HG02798 (cell line): ENCODE measurements at regions not wholly inside any gene's neighbourhood (a gene's known extent, or its start where the extent isn't known, plus 50 kb on each side); places are given as distances from the start of the nearest gene placed in this dataset.

Experiments used
- ATAC-seq: cut with Tn5 transposase; IDR thresholded peaks from one replicate; pipeline ENCODE4 v1.9.1; 2021; ENCODE audit warnings: mild to moderate bottlenecking; ENCODE audit not compliant: unreplicated experiment, poor library complexity

DNA sequence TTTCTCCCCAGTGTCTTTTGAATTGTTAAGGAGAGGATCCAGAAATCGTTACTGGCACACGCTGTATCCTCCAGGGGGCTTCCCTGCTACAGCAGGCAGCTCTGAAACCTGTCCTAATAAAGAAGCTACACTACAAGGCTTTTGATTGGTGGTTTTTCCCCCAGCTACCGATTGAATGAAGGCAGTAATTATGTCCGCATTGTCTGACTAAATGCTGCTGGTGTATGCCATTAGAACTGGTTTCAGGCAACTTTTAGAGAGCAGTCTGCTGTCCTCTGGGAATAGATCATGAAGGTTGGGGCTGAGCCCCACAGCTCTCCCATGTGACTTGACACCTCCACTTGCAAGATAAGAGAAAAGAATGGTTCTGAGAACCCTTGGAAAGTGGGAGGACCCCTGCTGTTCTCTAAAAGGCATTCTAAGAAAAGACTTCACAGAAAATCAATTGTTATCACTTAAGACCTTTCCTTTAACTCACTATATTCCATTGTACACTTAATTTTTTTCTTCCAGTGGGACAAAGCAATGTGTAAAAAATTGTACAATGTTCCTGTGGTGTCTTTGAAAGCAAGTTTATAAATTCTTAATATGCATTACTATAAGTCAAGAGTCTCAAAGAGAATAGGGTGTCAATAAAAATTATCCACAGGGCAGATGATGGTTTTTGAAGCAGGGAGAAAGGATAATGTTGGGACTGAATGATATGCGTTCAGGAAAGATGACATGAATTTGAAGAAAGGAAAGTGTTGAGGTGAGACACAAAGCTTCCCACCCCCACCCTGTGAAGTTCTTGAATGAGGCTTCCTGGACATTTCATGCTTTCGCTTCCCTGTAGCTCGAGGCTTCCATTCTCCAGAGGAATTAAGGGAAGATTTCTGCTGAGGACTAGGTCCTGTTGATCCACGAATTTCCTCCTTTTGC lies 53.0 kb upstream of the DAZL start:
- no peak for ATAC-seq

GRCh38 chr3:16658925-16659793 lies 53.9 kb upstream of the DAZL start:
- ATAC-seq, result no peak

DNA sequence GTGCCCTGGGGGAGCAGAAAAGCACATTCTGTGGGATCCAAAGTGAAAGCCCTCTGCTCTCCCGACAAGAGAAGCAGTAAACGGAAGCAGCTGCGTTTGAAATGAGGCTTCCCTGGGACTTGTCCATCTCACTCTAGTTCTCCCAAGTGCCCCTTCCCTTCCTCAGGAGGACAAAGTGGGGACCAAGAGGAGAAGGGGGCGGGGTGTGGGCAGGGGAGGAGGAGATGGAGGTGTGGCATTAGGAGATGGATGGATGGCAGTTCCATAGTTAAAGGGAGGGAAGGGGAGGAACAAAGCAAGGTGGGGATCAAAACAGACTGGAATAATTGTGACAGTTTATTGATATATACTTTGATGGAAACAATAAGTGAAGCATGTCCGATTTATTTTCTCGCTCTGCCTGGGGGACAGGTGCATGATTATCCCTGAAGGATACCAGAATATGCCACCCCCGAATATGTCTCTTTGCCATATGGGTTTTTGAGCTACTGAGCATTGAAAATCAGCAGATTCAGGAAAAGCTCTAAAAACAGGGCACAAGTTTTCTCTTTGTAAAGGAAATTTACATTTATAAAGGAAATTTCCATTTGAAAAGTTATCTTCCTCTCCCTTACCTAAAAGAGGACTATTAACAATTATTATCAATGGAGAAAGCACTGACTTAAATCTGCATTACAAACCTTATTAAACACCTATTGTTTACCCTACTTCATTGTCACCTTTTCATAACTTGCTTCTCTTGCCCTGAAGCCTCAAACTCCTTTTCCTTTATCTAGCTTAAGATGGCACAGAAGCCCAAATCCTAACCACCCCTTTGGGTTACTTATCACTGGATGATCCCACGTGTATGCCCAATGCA lies 58.9 kb upstream of the DAZL start:
- no peak for ATAC-seq

DNA sequence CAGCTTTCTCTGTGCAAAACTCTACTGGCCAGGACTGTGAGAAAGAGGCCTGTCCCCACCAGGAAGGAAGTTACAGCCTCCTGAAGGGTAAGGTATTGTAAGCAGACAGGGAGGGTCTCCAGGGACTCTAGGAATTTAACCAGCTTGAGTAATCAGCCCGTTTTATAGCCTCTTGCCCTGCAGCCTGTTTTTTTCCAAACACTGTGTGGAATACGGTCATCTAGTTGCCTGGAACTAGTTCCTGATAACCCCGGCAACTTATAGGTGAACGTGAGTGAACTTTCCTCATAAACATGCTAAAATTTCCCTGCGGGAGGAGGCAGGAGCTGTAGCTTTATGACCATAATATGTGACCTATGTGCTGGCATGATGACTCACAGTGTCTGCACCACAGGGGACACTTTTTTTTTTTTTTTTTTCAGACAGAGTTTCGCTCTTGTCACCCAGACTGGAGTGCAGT lies 60.1 kb upstream of the DAZL start:
- ATAC-seq, result peak; percentile 59

DNA sequence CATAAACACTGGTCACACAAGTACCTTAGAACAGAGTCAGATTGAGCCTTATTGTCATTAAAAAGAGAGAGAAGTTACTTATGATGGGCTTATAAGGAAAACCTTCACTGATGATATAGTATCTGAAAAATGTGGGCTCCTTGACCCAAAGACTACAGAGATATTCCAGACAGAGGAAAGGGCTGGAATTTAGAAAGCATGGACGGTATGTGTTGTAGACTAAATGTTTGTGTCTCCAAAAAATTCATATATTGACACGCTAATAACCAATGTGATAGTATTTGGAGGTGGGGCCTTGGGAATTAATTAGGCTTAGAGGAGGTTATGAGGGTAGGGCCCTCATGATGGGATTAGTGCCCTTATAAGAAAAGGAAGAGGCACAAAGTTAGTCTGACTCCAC lies 61.0 kb upstream of the DAZL start:
- ATAC-seq, result no peak

- ATAC-seq, result no peak
These were observed 62.4 kb upstream of the DAZL start for GRCh38 chr3:16667633-16668032.

DNA sequence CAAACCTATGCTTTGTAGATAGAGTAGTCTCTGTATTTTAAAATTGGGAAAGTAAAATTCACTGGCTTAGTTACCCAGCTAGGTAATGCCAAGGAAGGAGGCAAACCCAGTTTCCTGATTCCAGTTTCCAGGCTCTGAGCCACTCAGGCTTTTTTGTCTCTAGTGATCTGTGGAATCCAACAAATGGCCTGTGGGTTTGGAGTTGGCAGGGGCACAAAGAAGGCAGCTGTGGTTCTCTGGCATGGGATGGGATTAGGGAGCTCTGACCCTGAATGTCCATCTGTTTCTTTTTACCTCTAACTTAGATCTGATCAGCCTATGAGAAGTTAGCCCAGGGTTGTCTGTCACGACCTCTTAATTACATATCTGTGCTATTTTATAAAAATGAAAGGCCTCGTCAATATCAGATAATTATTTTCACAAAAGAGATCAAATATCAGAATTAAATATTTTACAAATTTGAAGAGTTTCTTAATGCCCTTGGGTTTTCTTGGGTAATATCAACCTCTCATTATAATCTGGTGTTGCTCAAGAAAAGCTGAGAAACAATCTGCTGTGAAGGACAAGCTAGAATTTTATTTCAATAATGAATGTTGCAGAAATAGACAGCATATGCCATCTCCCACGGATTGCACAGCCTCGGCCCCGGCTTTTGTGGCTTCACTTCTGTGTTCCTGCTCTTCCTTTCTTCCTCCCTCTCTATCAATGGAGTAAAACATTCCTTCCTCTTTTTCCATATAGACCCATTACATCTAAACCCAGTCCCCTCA lies 63.7 kb upstream of the DAZL start:
- ATAC-seq, result no peak

GRCh38 chr3:16670191-16670590 lies 65.0 kb upstream of the DAZL start:
- no peak for ATAC-seq

GRCh38 chr3:16671690-16672089 lies 66.5 kb upstream of the DAZL start:
- no peak for ATAC-seq

GRCh38 chr3:16673530-16673929 lies 68.3 kb upstream of the DAZL start:
- ATAC-seq, result no peak

DNA sequence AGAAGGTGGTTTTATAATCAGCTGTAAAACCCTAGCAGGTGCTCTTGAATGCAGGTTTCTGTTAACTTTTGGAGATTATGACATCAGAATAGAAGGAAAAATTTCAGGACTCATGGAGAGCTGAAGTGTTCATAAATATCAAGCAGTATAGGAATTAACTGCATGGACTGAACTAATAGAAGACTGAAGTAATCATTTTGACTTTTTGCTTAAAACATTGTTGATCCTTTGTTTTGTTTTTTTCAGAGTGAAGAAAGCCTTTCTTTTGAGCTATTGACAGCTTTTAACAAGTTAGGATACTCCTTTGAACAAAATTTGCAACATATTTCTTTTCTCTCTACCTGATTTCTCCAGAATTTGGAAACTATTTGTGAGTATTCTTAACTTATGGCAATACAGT lies 70.6 kb upstream of the DAZL start:
- ATAC-seq, result no peak

GRCh38 chr3:16686679-16687078 lies 81.5 kb upstream of the DAZL start:
- no peak for ATAC-seq

DNA sequence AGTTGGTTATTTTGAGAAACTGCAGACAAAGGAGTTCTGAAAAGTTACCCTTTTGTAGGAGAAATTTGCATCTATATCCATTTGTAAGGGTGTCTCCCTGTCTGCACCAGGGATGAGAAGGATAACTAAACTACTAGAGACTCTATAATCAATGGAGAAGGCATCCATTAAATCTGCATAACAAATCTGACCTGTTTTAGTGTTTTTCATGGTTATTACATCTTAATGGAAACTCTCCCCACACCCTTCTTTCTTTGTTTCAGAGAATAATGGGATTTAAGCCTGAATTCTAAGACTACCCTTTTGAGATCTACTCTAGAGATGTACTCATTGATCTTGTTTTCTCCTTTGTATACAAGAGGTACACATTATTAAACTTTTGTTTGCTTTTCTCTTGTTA lies 82.0 kb upstream of the DAZL start:
- no peak for ATAC-seq

DNA sequence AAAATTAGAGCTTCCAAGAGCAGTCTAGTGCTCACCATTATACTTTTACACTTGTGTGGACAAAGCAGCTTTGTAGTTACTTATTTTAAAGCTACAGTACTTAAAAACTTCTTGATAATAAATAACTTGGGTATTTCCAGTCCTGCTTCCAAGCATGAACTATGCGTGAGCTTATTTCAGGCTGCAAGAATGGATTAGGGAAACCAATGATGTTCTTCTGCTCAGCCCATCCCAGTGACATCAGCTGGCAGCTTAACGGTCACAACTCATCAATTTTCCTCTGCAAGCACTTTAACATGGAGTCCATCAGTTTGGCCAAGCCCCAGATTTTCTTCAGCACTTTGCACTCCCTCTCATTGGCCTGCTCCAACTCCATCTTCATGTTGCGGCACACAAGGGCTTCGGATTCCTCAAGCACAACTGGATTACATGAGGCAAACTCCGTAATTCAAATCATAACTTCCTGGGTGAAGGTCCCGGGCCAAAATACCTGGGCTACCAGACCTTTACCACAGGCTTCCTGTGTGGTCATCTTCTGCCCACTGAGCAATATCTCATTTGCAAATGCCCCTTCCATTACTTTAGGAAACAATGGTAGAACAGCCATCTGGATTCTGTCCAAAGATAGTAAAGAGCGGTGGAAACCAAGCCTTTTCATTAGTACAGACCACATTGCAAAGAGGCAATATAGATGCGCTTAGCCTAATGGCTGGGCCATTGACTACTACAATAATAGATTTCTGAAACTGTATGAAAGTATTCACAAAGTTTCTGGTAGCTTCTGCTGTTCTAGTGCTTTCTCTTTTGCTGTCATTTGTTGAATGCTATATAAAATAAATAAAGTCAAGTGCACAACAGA lies 87.5 kb upstream of the DAZL start:
- no peak for ATAC-seq

- ATAC-seq, result no peak
These were observed 88.6 kb upstream of the DAZL start for GRCh38 chr3:16693820-16694219.

- ATAC-seq, result no peak
These were observed 90.5 kb upstream of the DAZL start for GRCh38 chr3:16695710-16696109.

DNA sequence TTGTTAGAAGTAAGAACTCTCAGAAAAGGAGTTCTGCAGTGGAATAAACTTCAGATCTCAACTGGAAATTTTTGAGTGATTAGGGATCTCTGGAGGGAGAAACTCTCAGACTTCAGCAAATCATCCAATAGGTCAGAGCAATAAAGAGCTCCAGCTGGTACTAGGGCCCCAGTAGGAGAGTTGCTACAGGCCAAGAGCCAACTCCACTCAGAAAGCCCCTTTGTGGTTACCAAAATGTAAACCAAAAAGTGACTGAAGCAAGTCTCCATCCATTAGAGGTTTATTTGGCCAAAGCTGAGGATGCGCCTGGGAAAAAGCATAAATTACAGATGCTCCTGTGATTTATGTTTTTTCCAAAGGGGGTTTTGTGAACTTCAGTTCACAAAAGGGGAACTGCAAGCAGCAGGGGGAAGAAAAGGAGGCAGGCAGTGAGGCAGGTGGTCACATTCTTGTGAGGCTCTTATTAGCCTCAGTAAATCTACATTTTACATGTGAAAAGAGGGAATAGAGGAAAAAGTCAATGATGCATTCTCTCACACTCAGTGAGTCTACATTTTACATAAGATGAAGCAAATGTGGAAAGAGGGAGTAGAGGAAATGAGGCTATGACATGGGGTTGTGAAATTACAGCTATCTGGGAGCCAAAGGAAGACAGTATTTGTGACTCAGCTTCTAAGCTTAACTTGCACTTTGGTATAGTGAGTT lies 92.4 kb upstream of the DAZL start:
- no peak for ATAC-seq

- no peak for ATAC-seq
These were observed 95.4 kb upstream of the DAZL start for GRCh38 chr3:16700651-16701050.
